Suprapubic skin (tissue), 4 donors: ENCODE measurements at regions not wholly inside any gene's neighbourhood (a gene's known extent, or its start where the extent isn't known, plus 50 kb on each side); places are given as distances from the start of the nearest gene placed in this dataset.

Source experiments
- CTCF ChIP-seq, 2 donors: fragments of 200-600 bp in 1 of 2; fragments of 450-650 bp in 1 of 2; sonication (generic) in 1 of 2; IDR thresholded peaks; one replicate each; pipeline ENCODE4 v1.5.1; 2016 to 2019; ENCODE audit warnings: antibody characterized with exemption in 2 of 2, mild to moderate bottlenecking in 1 of 2, moderate library complexity in 1 of 2
- POLR2A ChIP-seq, 2 donors: fragments of 450-650 bp; IDR thresholded peaks; one replicate each; pipeline ENCODE4 v1.6.1; 2017; ENCODE audit warnings: antibody characterized with exemption in 2 of 2, mild to moderate bottlenecking in 2 of 2, moderate library complexity in 2 of 2
- POLR2AphosphoS5 ChIP-seq, 3 donors: sonication (generic); formaldehyde crosslinking; IDR thresholded peaks; one replicate each; pipeline ENCODE4 v1.6.1; 2017; ENCODE audit warnings: antibody characterized with exemption in 3 of 3

- TF ChIP-seq POLR2AphosphoS5 (IDR thresholded peaks at IDR 0.05) = no peak
- TF ChIP-seq CTCF (IDR thresholded peaks at IDR 0.05) = no peak
- no peak for TF ChIP-seq POLR2A (IDR thresholded peaks at IDR 0.05)
Observed at GRCh38 chr11:71774603-71775222, 58.3 kb upstream of the DEFB108B start.
